GM21529 (cell line): ENCODE measurements at regions not wholly inside any gene's neighbourhood (a gene's known extent, or its start where the extent isn't known, plus 50 kb on each side); places are given as distances from the start of the nearest gene placed in this dataset.
"Not testable (repeated sequence)": the region's sequence is repeated elsewhere in the genome, so short reads cannot be mapped to it uniquely, and the experiment has no call there.

Experiments used
- ATAC-seq: cut with Tn5 transposase; IDR thresholded peaks from one replicate; pipeline ENCODE4 v1.9.1; 2021; ENCODE audit not compliant: unreplicated experiment

- ATAC-seq, result no peak
Observed at GRCh38 chr7:119665796-119666195, 607.2 kb upstream of the KCND2 start.

GRCh38 chr7:119681336-119681735 lies 591.6 kb upstream of the KCND2 start:
- ATAC-seq, result no peak

- no peak for ATAC-seq
Observed at GRCh38 chr7:119684763-119685162, 588.2 kb upstream of the KCND2 start.

GRCh38 chr7:119685906-119686305 lies 587.1 kb upstream of the KCND2 start:
- no peak for ATAC-seq

GRCh38 chr7:119688831-119689230 lies 584.1 kb upstream of the KCND2 start:
- ATAC-seq, result no peak

GRCh38 chr7:119692541-119692940 lies 580.4 kb upstream of the KCND2 start:
- ATAC-seq, result no peak

- no peak for ATAC-seq
Observed at GRCh38 chr7:119694506-119694905, 578.5 kb upstream of the KCND2 start.

GRCh38 chr7:119696336-119696735 lies 576.6 kb upstream of the KCND2 start:
- no peak for ATAC-seq

GRCh38 chr7:119703895-119704294 lies 569.1 kb upstream of the KCND2 start:
- no peak for ATAC-seq

GRCh38 chr7:119706608-119707007 lies 566.4 kb upstream of the KCND2 start:
- no peak for ATAC-seq

GRCh38 chr7:119708891-119709290 lies 564.1 kb upstream of the KCND2 start:
- no peak for ATAC-seq

GRCh38 chr7:119711104-119711503 lies 561.9 kb upstream of the KCND2 start:
- ATAC-seq, result peak; percentile 71

GRCh38 chr7:119712886-119713462 lies 560.0 kb upstream of the KCND2 start:
- no peak for ATAC-seq

GRCh38 chr7:119713606-119714005 lies 559.4 kb upstream of the KCND2 start:
- ATAC-seq, result no peak

GRCh38 chr7:119720541-119720940 lies 552.4 kb upstream of the KCND2 start:
- ATAC-seq, result no peak

GRCh38 chr7:119724041-119724792 lies 548.8 kb upstream of the KCND2 start:
- ATAC-seq, result no peak

GRCh38 chr7:119733127-119733879 lies 539.7 kb upstream of the KCND2 start:
- ATAC-seq, result no peak

GRCh38 chr7:119737390-119737789 lies 535.6 kb upstream of the KCND2 start:
- no peak for ATAC-seq

GRCh38 chr7:119745280-119745679 lies 527.7 kb upstream of the KCND2 start:
- not testable (repeated sequence) for ATAC-seq

GRCh38 chr7:119748251-119748860 lies 524.6 kb upstream of the KCND2 start:
- no peak for ATAC-seq

GRCh38 chr7:119748991-119749390 lies 524.0 kb upstream of the KCND2 start:
- ATAC-seq, result no peak

- ATAC-seq, result no peak
Observed at GRCh38 chr7:119756687-119757086, 516.3 kb upstream of the KCND2 start.
